ENCODE measurements at regions not wholly inside any gene's neighbourhood (a gene's known extent, or its start where the extent isn't known, plus 50 kb on each side); places are given as distances from the start of the nearest gene placed in this dataset.

- TF ChIP-seq, protein P1, sequence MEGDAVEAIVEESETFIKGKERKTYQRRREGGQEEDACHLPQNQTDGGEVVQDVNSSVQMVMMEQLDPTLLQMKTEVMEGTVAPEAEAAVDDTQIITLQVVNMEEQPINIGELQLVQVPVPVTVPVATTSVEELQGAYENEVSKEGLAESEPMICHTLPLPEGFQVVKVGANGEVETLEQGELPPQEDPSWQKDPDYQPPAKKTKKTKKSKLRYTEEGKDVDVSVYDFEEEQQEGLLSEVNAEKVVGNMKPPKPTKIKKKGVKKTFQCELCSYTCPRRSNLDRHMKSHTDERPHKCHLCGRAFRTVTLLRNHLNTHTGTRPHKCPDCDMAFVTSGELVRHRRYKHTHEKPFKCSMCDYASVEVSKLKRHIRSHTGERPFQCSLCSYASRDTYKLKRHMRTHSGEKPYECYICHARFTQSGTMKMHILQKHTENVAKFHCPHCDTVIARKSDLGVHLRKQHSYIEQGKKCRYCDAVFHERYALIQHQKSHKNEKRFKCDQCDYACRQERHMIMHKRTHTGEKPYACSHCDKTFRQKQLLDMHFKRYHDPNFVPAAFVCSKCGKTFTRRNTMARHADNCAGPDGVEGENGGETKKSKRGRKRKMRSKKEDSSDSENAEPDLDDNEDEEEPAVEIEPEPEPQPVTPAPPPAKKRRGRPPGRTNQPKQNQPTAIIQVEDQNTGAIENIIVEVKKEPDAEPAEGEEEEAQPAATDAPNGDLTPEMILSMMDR (conservative IDR thresholded peaks at IDR 0.05 in 1 of 2, IDR thresholded peaks at IDR 0.05 in 1 of 2; ENCODE audit: low read depth in 1 of 2, low read length in 2 of 2) = no peak
- TF ChIP-seq EZH2 (IDR thresholded peaks at IDR 0.05; ENCODE audit: low read length, missing control alignments) = no peak
- H3K36me3 ChIP-seq (ENCODE audit: control insufficient read depth, insufficient read depth, low read length) = no peaks in the 10 kb centered on the region
- no peak overlapping the region for H3K9ac ChIP-seq (ENCODE audit: insufficient read depth, low read length)
- no peak overlapping the region for H2AFZ ChIP-seq (ENCODE audit: low read length)
- no peaks in the 10 kb centered on the region for H3K79me2 ChIP-seq (ENCODE audit: control insufficient read depth, insufficient read depth, low read length)
- no peak overlapping the region for H3K27ac ChIP-seq (ENCODE audit: insufficient read depth, low read length)
- peaks cover 3% of the 10 kb centered on the region for H3K4me1 ChIP-seq (ENCODE audit: control insufficient read depth, extremely low read depth, insufficient read depth, low read length)
- DNase-seq (ENCODE audit: low read depth in 2 of 2) = no peak
- H3K9me3 ChIP-seq (ENCODE audit: control insufficient read depth, insufficient read depth, low read depth, low read length) = no peaks in the 10 kb centered on the region
- no peaks in the 10 kb centered on the region for H4K20me1 ChIP-seq (ENCODE audit: control insufficient read depth, extremely low read depth, insufficient read depth, low read length)
- peaks cover 3% of the 10 kb centered on the region for H3K27me3 ChIP-seq (ENCODE audit: control insufficient read depth, insufficient read depth, low read length)
- H3K4me2 ChIP-seq (ENCODE audit: extremely low read depth, insufficient read depth, low read length) = no peak overlapping the region
- no peak overlapping the region for H3K4me3 ChIP-seq (replicated peaks in 1 of 4; ENCODE audit: control extremely low read depth in 1 of 4, insufficient read depth in 1 of 4, low read depth in 3 of 4, low read length in 4 of 4)
Observed at GRCh38 chr2:236740506-236740905, 170.9 kb downstream of the ACKR3 start.

DNA sequence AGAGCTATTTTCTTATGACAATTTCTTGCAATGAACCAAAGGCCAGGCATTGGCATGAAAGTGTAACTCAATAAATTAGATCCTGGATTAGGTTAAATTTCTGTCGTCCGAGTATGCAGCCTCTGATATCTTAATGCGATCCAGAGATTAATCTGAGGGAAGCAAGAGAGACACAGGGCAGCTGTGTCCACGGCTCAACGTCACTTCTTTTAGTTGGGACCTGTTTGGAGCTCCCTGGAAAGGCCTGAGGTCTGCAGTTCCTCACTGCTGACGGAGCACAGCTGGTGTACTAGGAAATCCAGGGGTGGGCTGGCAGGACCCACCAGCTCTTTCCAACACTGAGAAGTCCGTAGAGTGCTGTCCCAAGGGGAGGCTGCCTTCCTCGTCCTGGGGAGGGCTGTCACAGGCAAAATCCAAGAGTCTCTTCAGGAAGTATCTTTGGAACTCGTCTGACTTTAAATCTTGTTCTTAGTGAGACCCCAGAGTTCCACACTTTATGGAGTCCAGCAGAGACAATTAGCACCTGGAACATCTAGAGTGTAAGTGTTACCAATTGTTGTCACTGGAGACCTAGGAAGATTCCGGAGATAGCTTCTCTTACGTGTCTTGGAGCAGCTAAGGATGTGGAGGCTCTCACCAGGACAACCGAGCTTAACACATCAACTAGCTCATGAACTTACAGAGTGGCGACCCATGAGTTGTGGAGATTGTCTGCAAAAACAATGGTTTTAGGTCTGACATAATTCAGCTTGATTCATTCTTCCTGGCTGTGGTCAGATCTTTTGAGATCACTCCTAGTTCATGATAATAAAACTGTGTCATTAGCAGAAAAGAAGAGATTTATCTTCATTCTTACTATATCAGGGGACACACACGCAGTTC is 173.7 kb downstream of the ACKR3 start:
- Histone ChIP-seq H3K9ac (ENCODE audit: insufficient read depth, low read length) (no peak overlapping the region), H3K4me1 (ENCODE audit: control insufficient read depth, extremely low read depth, insufficient read depth, low read length) (peaks cover 3% of the 10 kb centered on the region), H3K79me2 (ENCODE audit: control insufficient read depth, insufficient read depth, low read length) (no peaks in the 10 kb centered on the region), H2AFZ (ENCODE audit: low read length) (no peak overlapping the region), H4K20me1 (ENCODE audit: control insufficient read depth, extremely low read depth, insufficient read depth, low read length) (no peaks in the 10 kb centered on the region), H3K4me2 (ENCODE audit: extremely low read depth, insufficient read depth, low read length) (no peak overlapping the region), H3K36me3 (ENCODE audit: control insufficient read depth, insufficient read depth, low read length) (no peaks in the 10 kb centered on the region), H3K4me3 (replicated peaks in 1 of 4; ENCODE audit: control extremely low read depth in 1 of 4, insufficient read depth in 1 of 4, low read depth in 3 of 4, low read length in 4 of 4) (no peak overlapping the region), H3K9me3 (ENCODE audit: control insufficient read depth, insufficient read depth, low read depth, low read length) (no peaks in the 10 kb centered on the region), H3K27me3 (ENCODE audit: control insufficient read depth, insufficient read depth, low read length) (peaks cover 3% of the 10 kb centered on the region), H3K27ac (ENCODE audit: insufficient read depth, low read length) (no peak overlapping the region)
- TF ChIP-seq EZH2 (IDR thresholded peaks at IDR 0.05; ENCODE audit: low read length, missing control alignments) = no peak
- TF ChIP-seq, protein P1 (conservative IDR thresholded peaks at IDR 0.05 in 1 of 2, IDR thresholded peaks at IDR 0.05 in 1 of 2; ENCODE audit: low read depth in 1 of 2, low read length in 2 of 2) = no peak
- peak; percentile 57 to 99 for DNase-seq (ENCODE audit: low read depth in 2 of 2)

- peaks cover 3% of the 10 kb centered on the region for H3K4me1 ChIP-seq (ENCODE audit: control insufficient read depth, extremely low read depth, insufficient read depth, low read length)
- H3K27ac ChIP-seq (ENCODE audit: insufficient read depth, low read length) = no peak overlapping the region
- no peaks in the 10 kb centered on the region for H3K9me3 ChIP-seq (ENCODE audit: control insufficient read depth, insufficient read depth, low read depth, low read length)
- H3K27me3 ChIP-seq (ENCODE audit: control insufficient read depth, insufficient read depth, low read length) = peaks cover 3% of the 10 kb centered on the region
- no peaks in the 10 kb centered on the region for H3K36me3 ChIP-seq (ENCODE audit: control insufficient read depth, insufficient read depth, low read length)
- no peaks in the 10 kb centered on the region for H3K79me2 ChIP-seq (ENCODE audit: control insufficient read depth, insufficient read depth, low read length)
- DNase-seq (ENCODE audit: low read depth in 2 of 2) = no peak
- no peak overlapping the region for H3K4me3 ChIP-seq (replicated peaks in 1 of 4; ENCODE audit: control extremely low read depth in 1 of 4, insufficient read depth in 1 of 4, low read depth in 3 of 4, low read length in 4 of 4)
- no peak overlapping the region for H3K9ac ChIP-seq (ENCODE audit: insufficient read depth, low read length)
- no peak for TF ChIP-seq EZH2 (IDR thresholded peaks at IDR 0.05; ENCODE audit: low read length, missing control alignments)
- TF ChIP-seq, protein P1 (conservative IDR thresholded peaks at IDR 0.05 in 1 of 2, IDR thresholded peaks at IDR 0.05 in 1 of 2; ENCODE audit: low read depth in 1 of 2, low read length in 2 of 2) = no peak
- no peak overlapping the region for H2AFZ ChIP-seq (ENCODE audit: low read length)
- no peaks in the 10 kb centered on the region for H4K20me1 ChIP-seq (ENCODE audit: control insufficient read depth, extremely low read depth, insufficient read depth, low read length)
- no peak overlapping the region for H3K4me2 ChIP-seq (ENCODE audit: extremely low read depth, insufficient read depth, low read length)
Observed at GRCh38 chr2:236743921-236744280, 174.3 kb downstream of the ACKR3 start.

Data from fibroblast of lung (primary cell).